HG02884 (cell line): ENCODE measurements at regions not wholly inside any gene's neighbourhood (a gene's known extent, or its start where the extent isn't known, plus 50 kb on each side); places are given as distances from the start of the nearest gene placed in this dataset.
A peak's percentile ranks its signal among the peaks of the same experiment; 100 is the strongest.

ENCODE experiments used
- ATAC-seq: cut with Tn5 transposase; IDR thresholded peaks from one replicate; pipeline ENCODE4 v1.9.1; 2021; ENCODE audit warnings: mild to moderate bottlenecking, moderate library complexity; ENCODE audit not compliant: unreplicated experiment

DNA sequence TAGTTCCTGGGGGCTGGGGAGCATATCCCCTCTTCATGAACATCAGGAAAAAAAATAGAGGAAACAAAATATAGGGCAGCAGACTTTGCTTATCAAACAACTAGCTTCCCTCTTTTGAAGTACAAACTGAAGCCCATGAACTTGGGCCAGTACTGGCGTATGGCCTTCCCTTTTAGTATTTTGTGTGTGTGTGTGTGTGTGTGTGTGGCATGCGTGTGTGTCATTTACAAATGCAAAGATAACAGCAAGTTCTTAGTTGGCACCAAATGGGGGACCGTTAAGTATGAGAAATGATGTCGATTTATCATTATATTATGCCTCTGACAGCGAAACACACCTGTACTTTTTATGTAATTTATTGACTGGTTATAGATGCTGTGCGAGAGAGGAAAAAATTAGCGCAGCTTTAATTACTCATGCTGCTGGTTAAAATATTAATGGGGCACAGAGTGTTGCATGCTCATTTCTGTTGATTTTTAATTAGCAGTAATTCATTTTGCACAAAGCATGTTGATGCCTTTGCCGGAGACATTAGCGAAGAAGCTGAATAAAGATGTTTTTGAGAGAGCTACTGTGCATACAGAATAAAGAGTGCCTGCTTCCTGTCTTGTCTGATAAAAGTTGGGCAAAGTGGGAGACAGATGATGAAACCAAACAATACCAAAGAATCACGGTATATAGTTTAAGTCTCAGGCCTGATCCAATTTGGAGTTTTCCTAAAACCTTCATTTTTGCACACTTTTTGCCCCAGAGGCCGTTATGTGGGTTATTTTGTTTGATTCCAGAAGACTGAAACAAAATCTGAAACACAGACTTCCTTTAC, 297.1 kb downstream of the SATB1 start:
- ATAC-seq = no peak

DNA sequence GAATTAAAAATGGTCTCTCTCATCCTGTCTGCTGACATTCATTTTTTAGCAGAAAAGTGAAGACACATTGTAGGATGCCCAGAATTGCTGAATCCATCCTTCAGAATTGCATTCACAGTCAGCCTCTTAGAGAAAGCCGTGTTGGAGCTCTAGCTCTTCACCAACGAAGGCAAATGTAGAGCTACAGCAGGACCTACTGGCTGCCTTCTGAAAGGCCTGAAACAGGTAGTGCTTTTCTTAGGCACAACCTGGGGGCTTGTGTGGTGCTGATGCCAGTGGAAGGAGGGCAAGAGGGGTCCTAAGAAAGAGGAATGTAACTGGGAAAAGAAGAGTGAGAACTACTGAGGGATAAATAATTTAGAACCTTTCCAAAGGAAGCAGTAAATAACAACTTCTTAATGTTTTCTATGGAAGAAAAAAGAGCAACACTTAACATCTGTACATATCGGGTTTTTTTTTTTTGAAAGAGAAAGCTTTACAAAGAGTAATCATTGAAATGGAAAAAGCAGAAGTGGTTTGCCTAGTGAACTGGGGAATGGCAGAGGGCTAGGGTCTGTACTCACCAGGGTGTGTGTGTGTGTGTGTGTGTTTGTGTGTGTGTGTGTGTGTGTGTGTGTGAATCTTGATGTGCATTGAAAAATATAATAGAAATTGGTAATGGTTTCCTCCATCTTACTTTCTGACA, 297.8 kb downstream of the SATB1 start:
- ATAC-seq = peak; percentile 92

DNA sequence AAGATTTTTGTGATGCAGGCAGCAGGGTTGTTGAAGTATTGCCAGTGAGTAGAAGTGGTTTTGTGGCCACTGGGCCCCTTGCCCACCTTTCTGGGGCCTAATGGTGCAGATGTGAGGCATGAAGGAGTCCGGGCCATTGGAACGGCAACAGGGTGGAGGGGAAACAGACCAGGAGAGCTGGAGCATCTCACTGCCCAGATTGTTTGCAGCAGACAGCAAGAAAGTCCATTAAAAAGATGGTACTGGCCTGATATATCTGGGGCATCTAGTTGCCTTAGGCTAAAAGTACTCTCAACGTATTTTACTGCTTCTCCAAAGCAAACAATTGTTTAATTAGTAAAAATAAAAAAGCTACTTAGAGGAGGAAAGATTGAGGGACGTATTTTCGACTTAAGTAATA, 298.4 kb downstream of the SATB1 start:
- ATAC-seq = no peak

DNA sequence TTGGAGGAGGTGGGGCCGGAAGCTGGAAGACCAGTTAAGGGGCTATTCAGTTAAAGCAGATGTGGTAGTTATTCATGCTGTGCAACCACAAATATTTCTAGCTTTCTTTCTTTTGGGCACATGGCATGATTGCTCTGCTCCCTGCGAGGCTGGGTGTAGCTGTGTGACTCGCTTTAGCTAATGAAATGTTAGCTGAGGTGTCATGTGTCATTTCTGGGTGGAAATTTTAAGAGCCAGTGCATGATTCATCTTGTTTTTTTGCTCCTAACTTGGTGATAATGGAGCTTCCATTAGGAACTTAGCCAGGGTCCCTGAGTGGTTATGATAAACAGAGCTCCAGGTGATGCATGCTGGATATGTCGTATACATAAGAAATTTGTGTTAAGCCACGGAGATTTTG, 300.6 kb downstream of the SATB1 start:
- no peak for ATAC-seq

DNA sequence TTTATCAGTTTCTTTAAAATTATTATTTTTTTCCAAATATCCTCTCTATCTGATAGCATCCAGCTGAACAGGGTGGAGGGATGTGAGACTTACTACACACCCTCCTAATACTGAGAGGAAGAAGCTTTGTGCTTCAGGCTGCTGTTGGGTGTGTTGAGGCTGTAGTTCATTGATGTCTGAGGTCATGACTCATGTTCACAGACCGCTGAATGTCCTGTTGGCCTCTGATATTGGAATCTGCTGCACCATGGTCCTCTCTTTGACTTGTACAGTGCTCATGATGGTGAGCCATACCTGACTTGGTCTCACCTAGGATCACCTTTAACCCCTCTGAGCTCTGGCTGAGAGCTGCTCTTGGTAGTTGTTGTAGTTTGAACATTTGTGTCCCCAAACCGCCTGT, 302.9 kb downstream of the SATB1 start:
- ATAC-seq = no peak

DNA sequence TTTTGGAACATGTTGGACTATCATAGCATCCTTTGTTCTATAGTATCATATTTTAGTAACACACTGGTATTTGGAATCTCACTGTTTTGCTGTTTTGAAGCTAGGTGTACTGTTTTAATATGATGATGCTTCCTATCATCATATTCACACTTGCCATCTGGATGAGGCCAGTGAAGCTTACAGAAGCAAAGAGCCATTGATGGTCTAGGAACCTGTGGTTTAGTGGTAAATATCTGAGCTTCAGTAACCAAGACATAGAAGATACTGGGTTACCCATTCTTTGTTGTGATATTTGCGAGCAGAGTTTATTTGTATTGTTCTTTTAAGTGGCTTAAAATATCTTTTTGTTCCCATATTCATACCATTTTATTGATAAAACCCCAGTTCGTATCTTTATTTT, 304.1 kb downstream of the SATB1 start:
- no peak for ATAC-seq

DNA sequence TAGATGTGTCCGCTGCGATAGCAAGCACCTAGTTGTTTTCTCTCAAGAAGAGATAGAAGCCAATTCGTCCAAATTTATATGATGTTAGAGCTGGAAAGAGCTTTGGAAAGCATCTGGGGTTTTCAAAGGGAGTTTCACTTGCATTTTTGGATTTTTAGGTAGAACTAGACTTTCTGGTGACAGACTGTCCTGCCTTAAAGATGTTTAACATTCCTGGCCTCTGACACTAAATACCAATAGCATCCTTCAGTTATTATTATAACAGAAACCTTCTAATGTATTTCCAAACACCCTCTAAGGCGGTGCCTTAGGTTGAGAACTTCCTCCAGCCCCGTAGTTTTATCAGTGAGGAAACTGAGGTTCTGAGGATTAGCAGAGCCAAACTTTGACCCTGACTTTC, 305.3 kb downstream of the SATB1 start:
- no peak for ATAC-seq

DNA sequence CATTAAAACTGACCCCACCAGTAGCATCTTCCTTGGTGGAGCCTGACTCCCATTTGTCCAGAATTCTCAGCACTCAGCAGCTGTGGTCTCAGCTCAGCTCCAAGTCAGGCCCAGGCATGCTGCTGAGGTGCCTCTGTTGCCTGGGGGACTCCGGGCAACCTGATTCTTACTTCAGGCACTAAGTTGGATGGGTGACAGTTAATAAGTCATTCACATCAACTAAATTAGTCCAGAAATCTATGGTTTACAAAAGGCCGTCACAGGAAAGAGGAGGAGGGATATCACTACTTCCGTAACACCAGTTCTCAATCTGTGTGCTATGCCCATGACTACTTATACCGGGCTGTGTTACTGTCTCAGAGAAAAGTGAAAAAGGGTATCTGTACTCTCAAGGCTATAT, 310.2 kb downstream of the SATB1 start:
- ATAC-seq = no peak

DNA sequence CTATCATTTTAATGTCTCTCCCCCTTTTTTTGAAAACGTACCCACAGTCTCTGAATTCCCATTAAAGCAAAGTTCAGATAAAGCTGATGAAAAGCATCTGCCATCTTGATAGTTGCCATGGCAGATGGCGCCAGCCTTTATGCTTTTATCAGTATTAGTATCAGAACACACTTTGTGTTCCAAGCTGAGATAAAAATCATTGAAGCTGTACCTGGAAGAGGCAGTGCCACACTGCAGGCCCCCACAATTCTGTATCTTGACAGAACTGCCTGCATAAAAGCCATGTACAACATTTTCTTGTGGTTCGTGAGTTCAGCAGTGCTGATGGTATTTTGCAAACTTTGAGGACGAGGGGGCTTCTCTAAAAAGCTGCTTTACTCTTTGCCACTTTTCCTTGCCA, 311.7 kb downstream of the SATB1 start:
- no peak for ATAC-seq

DNA sequence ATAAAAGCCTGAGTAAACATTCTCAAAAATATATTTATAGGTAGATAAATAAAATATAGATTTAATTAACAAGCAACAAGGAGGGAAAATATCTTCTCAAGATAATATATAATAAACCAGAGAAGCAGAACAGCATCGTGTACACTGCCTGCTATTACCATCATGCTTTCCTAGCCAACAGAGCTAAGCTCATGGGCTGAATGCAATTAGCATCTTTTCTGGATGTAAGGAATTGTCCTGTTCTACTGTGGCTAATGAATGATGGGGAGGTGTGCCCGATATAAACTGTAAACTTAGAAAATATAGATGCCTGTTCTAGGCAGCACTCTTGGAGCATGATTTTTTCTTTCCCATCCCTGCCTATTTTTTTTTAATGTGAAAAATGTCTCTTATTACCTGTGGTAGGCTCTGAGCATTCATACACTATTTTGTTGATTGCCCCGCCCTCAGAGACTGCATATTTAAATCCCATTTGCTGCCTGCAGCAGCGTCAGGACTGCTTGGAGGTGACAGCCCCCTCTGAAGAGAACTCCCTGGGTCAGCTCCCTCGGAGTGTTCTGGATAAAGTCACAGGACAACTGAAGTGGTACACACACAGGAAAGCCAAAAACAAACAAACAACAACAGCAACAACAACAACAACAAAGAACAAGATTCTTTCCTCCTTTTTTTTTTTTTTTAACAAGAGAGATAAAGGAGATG, 312.3 kb downstream of the SATB1 start:
- ATAC-seq = no peak

DNA sequence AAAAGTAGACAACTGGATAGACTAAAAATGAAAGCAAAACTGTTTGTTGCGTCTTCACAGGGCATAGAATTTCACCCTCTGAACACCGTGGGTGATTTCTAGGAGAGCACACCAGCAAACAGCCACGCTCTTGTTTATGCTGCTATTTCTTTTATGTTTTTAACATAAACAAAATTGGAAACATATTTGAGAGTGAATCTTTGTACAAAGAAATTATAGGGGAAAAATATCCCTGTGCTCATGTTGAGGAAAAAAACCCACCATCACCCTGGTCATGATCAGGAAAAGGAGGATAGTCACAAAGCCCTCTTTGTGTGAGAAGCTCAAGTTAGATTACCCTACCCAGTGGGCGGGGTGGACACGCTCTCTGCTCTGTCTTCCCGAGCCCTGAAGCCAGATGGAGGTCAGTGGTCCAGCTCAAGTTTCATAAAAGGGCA, 313.3 kb downstream of the SATB1 start:
- ATAC-seq = peak; percentile 90

DNA sequence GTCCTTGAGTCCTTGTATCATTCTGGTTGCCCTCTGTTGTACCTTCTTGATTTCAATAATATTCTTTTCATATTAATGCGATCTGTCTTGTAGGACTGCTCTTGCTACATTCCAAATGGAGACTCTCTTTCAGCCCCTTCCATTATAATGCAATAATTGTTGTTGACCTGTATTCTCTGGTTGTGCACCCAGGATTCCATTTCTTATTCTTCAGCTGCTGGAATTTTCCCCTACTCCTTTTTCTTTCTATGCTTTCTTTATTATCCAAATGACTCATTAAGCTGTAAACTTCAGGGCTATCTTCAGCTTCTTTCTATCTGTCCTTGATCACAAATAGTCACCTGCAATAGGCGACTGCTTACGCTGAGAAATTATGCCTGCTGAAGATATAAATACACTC, 321.5 kb downstream of the SATB1 start:
- ATAC-seq = no peak

DNA sequence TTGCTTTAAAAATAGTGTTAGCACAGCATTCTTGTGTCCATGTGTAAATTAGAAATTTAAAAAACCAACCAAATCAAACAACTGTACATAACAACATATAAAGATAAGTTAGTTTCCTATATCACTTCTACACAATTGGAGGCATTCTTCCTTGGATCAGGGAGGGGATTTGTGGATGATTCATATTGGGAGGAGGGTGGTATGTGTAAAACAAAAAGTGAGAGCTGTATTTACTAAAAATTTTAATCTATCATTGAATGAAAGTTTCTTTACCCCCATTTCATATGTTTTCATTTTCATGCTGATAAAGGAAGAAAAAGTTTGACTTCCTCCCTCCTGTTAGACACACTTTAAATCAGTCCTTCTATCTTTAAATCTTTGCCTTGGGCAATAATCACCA, 325.0 kb downstream of the SATB1 start:
- no peak for ATAC-seq

DNA sequence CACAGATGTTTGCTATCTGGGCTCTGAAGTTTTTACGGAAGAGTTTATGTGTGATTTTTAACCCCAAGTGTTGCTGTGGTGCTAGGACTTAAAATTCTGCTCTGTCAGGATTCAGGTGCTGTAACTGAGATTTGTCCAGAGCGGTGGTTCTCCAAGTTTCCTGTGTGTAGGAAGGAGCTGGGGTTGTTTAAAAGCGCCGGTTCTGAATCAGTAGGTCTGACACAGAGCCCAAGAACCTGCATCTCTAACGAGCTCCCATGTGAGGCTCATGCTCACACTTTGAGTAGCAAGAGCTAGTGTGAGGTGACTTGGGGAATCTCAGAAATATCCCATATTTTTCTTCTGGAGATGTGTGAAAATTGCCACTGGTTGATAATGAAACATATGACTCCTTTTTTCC, 325.5 kb downstream of the SATB1 start:
- ATAC-seq = no peak

DNA sequence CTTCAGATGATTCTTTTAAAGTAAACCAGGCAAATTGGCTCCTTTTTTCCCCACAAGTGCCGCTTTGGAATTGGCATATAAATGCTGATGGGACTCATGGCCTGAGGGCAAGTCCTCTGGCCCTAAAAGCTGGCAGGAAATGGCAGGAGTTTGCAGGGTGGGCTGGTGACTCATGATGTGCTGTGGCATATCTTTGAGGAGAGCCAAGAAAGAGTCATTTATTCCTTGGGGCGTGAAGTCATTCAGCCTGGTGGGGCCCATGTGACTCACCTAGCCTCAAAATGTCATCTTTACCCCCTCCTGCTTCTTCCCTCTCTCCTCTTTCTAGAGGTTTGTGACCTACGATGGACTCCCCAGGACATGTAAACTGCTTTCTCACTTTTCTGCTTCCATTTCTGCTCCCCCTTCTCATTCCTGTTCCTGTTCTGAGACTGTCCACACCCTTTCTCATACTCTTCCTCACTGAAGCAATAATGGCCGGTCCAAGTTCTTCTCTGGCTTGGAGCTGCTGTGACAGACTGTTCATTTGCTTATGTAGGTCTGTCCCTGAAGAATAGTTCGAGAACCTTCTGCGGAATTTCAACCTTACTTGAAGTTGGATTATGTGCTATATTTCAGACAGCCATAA, 326.1 kb downstream of the SATB1 start:
- no peak for ATAC-seq

DNA sequence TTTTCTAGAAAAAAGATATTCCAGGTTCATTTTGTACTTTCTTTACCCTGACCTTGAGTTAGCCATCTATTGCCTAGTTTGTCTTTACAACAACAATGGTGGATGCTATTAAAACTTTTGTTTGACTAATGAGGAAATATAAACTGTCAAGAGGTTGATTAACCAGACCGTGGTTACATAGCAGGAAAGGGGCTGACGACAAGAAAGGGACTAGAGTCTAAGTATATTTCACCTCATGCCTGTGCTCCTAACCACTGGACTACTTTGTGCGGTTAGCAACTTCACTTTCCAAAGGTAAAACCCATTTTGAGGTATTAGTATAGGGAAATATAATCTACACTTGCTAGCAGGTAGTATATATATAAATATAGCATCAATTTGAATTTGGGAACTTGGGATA, 327.1 kb downstream of the SATB1 start:
- ATAC-seq = no peak

DNA sequence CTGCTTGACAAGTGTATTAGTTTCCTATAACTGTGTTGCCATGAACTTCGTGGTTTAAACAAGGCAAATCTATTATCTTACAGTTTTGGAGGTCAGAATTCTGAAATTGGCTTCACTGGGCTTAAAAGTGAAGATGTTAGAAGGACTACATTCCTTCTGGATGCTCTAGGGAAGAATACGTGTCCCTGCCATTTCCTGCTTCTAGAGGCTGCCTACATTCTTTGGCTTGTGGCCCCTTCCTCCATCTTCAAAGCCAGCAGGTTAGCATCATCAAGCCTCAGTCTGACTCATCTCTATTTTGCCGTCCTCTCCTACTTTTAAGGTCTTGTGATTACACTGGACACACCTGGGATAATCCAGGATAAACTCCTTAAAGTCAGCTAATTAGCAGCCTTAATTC, 327.7 kb downstream of the SATB1 start:
- ATAC-seq = no peak

DNA sequence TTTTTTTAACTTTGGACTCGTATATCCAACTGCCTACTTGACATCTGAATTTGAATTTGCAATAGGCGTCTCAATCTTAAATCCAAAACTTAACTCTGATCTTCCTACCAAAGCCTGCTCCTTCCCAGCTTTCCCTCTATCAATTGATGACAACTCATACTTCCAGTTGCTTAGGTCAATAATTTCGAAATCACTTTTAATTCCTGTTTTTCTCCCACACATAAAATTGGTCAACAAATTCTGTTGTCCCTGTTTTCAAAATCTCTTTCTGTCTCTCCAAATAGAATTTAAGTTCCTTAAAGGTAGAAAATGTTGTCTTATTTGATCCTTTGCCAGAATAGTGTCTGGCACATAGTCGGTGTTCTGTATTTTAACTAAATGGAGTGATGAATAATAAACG, 332.4 kb downstream of the SATB1 start:
- no peak for ATAC-seq

DNA sequence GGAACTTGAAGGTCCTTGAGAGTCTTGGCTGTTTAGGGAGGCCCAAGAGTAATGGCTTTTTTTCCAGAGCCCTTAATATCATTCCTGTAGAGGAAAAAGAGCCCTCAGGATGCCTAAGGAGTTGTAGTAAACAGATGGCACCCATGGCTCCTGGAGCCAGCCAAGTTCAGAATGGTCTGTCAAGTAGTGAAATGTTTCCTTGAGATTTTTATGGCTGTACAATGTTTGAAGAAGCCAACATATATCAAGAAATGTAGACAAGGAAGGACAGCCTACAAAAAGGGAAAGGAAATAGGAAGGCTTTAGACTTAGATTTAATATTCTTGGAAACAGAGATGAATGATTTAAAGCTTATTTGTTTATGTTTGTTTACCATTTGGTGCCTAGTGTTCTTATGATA, 334.8 kb downstream of the SATB1 start:
- ATAC-seq = no peak

DNA sequence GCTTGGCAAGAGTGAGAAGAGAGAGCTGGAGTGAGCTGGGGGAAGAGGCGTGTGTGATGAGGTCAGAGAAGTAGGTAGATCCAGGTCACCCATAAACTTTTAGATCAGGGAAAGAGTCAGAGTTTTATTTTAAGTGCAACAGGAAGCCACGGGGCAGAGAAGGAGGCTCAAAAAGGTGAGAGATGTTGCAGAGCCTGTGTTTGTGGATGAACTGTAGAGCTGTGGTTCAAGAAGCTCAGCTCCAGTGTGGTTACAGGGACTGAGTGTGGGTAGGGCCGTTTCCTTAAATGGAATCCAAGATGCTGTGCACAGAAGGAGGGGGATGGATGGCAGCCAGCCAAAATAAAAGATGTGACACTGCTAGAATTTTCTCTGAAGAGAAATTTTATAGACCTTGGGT, 337.2 kb downstream of the SATB1 start:
- no peak for ATAC-seq

DNA sequence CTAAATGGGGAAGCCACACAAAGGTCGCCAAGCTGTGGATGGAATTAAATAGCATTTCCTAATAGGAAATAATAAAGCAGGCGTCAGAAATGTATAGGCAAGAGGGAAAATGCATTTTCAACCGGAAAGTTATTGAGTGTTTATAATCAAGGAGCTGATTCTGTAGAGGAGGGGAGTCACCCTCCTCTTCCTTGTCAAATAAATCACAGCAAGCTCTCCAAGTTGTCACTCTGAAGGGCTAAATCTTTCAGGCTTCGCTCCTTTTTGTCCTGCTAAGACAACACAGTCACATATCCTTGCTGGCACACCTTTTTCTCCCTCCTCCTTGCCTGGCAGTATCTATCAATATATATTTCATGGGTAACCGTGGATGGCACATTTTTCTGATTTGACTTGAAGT, 338.4 kb downstream of the SATB1 start:
- no peak for ATAC-seq

DNA sequence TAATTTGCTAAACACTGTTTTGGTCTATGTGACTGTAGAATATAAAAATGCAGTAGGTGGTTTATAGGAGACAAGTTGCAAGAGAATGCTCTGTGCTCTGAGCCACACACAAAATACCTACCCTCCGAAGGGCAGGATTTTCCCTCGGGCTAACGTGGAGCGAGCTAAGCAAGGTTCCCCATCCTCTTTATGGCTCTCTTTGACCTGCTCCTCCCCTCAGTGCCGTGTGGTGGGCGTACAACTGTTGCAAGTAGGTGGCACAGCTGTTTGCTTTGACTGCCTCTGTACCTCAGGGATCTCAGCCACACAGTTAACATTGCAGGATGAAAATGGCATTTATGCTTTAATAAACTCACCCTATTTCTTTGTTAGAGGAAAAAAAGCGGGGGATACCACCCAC, 339.1 kb downstream of the SATB1 start:
- ATAC-seq = no peak
